Ovary (tissue), 3 donors: ENCODE measurements at regions not wholly inside any gene's neighbourhood (a gene's known extent, or its start where the extent isn't known, plus 50 kb on each side); places are given as distances from the start of the nearest gene placed in this dataset.
"Not testable (repeated sequence)": the region's sequence is repeated elsewhere in the genome, so short reads cannot be mapped to it uniquely, and the experiment has no call there.

ENCODE experiments used
- CTCF ChIP-seq, 3 donors: fragments of 450-650 bp in 2 of 3; fragments of 200-600 bp in 1 of 3; IDR thresholded peaks; one replicate each; pipeline versions ENCODE4 v1.5.1 to v1.8.0; 2016 to 2022; ENCODE audit warnings: antibody characterized with exemption in 3 of 3, mild to moderate bottlenecking in 1 of 3
- EP300 ChIP-seq: sonication (generic); formaldehyde crosslinking; IDR thresholded peaks from one replicate; pipeline ENCODE4 v1.6.1; 2017; ENCODE audit warnings: antibody characterized with exemption
- donor health status: DM: no; HTN: no; CAD: no.

GRCh38 chr12:9481289-9481688, 126.4 kb downstream of the KLRB1 start:
- TF ChIP-seq CTCF (IDR thresholded peaks at IDR 0.05); EP300: not testable (repeated sequence)
